ENCODE measurements at regions not wholly inside any gene's neighbourhood (a gene's known extent, or its start where the extent isn't known, plus 50 kb on each side); places are given as distances from the start of the nearest gene placed in this dataset.

- no peaks in the 10 kb centered on the region for H3K4me1 ChIP-seq (ENCODE audit: insufficient read depth, low read length, poor library complexity, severe bottlenecking)
- no peak overlapping the region for H3K9ac ChIP-seq (ENCODE audit: low read depth, low read length, poor library complexity, severe bottlenecking)
- H3K36me3 ChIP-seq (ENCODE audit: insufficient read depth, low read length), result no peaks in the 10 kb centered on the region
- no peaks in the 10 kb centered on the region for H3K9me2 ChIP-seq (replicated peaks; ENCODE audit: low read depth, low read length)
- no peaks in the 10 kb centered on the region for H3F3A ChIP-seq (ENCODE audit: low read depth)
- H3K79me2 ChIP-seq (ENCODE audit: insufficient read depth, low read length), result no peaks in the 10 kb centered on the region
- TF ChIP-seq CTCF (conservative IDR thresholded peaks at IDR 0.05; ENCODE audit: low read length) (no peak), EZH2phosphoT487 (IDR thresholded peaks at IDR 0.05; ENCODE audit: borderline replicate concordance) (no peak)
- H3K9me3 ChIP-seq (ENCODE audit: insufficient read depth, low read depth, low read length), result no peaks in the 10 kb centered on the region
- H3K4me2 ChIP-seq (ENCODE audit: low read depth, low read length, poor library complexity, severe bottlenecking), result no peak overlapping the region
- H2AFZ ChIP-seq (ENCODE audit: low read length), result no peak overlapping the region
- no peaks in the 10 kb centered on the region for H4K20me1 ChIP-seq (ENCODE audit: insufficient read depth, low read length, poor library complexity, severe bottlenecking)
- H3K4me3 ChIP-seq (ENCODE audit: low read length, poor library complexity, severe bottlenecking), result no peak overlapping the region
- H3K27me3 ChIP-seq (ENCODE audit: insufficient read depth, low read length, poor library complexity, severe bottlenecking), result no peaks in the 10 kb centered on the region
Measured at GRCh38 chr3:153952091-153952490, 169.1 kb upstream of the ARHGEF26 start.

- Histone ChIP-seq H3F3A (ENCODE audit: low read depth) (no peaks in the 10 kb centered on the region), H3K4me2 (ENCODE audit: low read depth, low read length, poor library complexity, severe bottlenecking) (no peak overlapping the region), H2AFZ (ENCODE audit: low read length) (no peak overlapping the region), H3K79me2 (ENCODE audit: insufficient read depth, low read length) (no peaks in the 10 kb centered on the region), H3K9me2 (replicated peaks; ENCODE audit: low read depth, low read length) (no peaks in the 10 kb centered on the region), H4K20me1 (ENCODE audit: insufficient read depth, low read length, poor library complexity, severe bottlenecking) (no peaks in the 10 kb centered on the region), H3K9me3 (ENCODE audit: insufficient read depth, low read depth, low read length) (no peaks in the 10 kb centered on the region), H3K9ac (ENCODE audit: low read depth, low read length, poor library complexity, severe bottlenecking) (no peak overlapping the region), H3K4me3 (ENCODE audit: low read length, poor library complexity, severe bottlenecking) (no peak overlapping the region), H3K4me1 (ENCODE audit: insufficient read depth, low read length, poor library complexity, severe bottlenecking) (no peaks in the 10 kb centered on the region), H3K27me3 (ENCODE audit: insufficient read depth, low read length, poor library complexity, severe bottlenecking) (no peaks in the 10 kb centered on the region), H3K36me3 (ENCODE audit: insufficient read depth, low read length) (no peaks in the 10 kb centered on the region)
- TF ChIP-seq EZH2phosphoT487 (IDR thresholded peaks at IDR 0.05; ENCODE audit: borderline replicate concordance) (no peak), CTCF (conservative IDR thresholded peaks at IDR 0.05; ENCODE audit: low read length) (no peak)
Measured at GRCh38 chr3:153956613-153957012, 164.6 kb upstream of the ARHGEF26 start.

- Histone ChIP-seq H4K20me1 (ENCODE audit: insufficient read depth, low read length, poor library complexity, severe bottlenecking) (no peaks in the 10 kb centered on the region), H3K4me3 (ENCODE audit: low read length, poor library complexity, severe bottlenecking) (no peak overlapping the region), H3F3A (ENCODE audit: low read depth) (no peaks in the 10 kb centered on the region), H3K36me3 (ENCODE audit: insufficient read depth, low read length) (no peaks in the 10 kb centered on the region), H3K9ac (ENCODE audit: low read depth, low read length, poor library complexity, severe bottlenecking) (no peak overlapping the region), H3K4me2 (ENCODE audit: low read depth, low read length, poor library complexity, severe bottlenecking) (no peak overlapping the region), H3K9me2 (replicated peaks; ENCODE audit: low read depth, low read length) (no peaks in the 10 kb centered on the region), H3K9me3 (ENCODE audit: insufficient read depth, low read depth, low read length) (no peaks in the 10 kb centered on the region), H3K27me3 (ENCODE audit: insufficient read depth, low read length, poor library complexity, severe bottlenecking) (no peaks in the 10 kb centered on the region), H3K79me2 (ENCODE audit: insufficient read depth, low read length) (no peaks in the 10 kb centered on the region), H3K4me1 (ENCODE audit: insufficient read depth, low read length, poor library complexity, severe bottlenecking) (no peaks in the 10 kb centered on the region), H2AFZ (ENCODE audit: low read length) (no peak overlapping the region)
- TF ChIP-seq EZH2phosphoT487 (IDR thresholded peaks at IDR 0.05; ENCODE audit: borderline replicate concordance) (no peak), CTCF (conservative IDR thresholded peaks at IDR 0.05; ENCODE audit: low read length) (no peak)
Measured at GRCh38 chr3:153957421-153957820, 163.8 kb upstream of the ARHGEF26 start.
